ENCODE measurements at regions not wholly inside any gene's neighbourhood (a gene's known extent, or its start where the extent isn't known, plus 50 kb on each side); places are given as distances from the start of the nearest gene placed in this dataset.

DNA sequence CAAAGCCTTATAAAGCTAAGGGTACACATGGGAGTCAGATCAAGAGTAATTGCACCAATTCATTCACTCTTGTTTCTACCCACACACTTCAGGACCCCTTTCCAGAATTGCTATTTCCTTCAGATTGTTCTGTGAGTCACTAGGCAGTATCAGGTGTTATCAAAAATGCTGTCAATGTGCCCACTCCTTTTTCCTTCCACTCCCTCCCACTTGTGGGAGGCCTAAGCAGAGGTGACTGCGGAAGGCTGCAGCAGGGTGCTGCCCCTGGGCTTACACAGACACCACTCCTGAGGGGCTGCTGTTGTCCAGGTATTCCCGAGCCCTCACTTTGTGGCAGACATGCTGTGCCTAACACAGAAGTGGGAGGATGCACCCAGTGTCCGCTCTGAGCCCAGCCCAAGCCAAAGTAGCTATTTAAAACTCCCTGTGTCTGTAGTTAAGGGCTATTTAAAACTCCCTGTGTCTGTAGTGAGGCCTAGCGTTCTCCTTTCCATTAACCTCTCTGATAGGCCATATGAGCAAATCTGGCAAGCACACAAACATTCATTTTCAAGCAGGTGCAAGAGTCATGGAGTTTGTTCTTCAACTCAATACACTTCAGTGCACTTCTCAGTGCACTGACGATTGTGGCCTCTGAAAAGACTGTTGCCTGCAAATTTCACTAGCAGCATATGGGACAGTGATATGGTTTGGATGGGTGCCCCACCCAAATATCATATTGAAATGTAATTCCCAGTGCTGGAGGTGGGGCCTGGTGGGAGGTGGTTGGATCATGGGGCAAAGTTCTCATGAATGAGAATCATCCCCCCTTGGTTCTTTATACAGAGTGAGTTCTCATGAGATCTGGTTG is 117.8 kb downstream of the PHLDA1 start:
- peak overlapping the region; percentile 77 to 88 (median 84) for H3K27ac ChIP-seq
- peak; percentile 48 to 54 for DNase-seq
- no peak overlapping the region for H3K4me3 ChIP-seq (replicated peaks in 1 of 3)
- intact Hi-C loops (cut with DNase I), result loop anchor here (10.0 kb wide), 1 partner anchor 121 kb away; the partner anchor contains the start of gene PHLDA1
- WGBS, 2 donors, result 31 to 48% methylated on average over 4 to 5 of the region's 5 CpGs
- no peaks in the 10 kb centered on the region for H3K27me3 ChIP-seq
- H3K36me3 ChIP-seq, result no peaks in the 10 kb centered on the region
- H3K4me1 ChIP-seq, result peaks cover 32 to 35% of the 10 kb centered on the region in 2 donors
- TF ChIP-seq, protein P1, sequence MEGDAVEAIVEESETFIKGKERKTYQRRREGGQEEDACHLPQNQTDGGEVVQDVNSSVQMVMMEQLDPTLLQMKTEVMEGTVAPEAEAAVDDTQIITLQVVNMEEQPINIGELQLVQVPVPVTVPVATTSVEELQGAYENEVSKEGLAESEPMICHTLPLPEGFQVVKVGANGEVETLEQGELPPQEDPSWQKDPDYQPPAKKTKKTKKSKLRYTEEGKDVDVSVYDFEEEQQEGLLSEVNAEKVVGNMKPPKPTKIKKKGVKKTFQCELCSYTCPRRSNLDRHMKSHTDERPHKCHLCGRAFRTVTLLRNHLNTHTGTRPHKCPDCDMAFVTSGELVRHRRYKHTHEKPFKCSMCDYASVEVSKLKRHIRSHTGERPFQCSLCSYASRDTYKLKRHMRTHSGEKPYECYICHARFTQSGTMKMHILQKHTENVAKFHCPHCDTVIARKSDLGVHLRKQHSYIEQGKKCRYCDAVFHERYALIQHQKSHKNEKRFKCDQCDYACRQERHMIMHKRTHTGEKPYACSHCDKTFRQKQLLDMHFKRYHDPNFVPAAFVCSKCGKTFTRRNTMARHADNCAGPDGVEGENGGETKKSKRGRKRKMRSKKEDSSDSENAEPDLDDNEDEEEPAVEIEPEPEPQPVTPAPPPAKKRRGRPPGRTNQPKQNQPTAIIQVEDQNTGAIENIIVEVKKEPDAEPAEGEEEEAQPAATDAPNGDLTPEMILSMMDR (IDR thresholded peaks at IDR 0.05), result peak in 1 of 6 experiments; percentile 3
- TF ChIP-seq POLR2A (IDR thresholded peaks at IDR 0.05), result no peak
- no peaks in the 10 kb centered on the region for H3K9me3 ChIP-seq

DNA sequence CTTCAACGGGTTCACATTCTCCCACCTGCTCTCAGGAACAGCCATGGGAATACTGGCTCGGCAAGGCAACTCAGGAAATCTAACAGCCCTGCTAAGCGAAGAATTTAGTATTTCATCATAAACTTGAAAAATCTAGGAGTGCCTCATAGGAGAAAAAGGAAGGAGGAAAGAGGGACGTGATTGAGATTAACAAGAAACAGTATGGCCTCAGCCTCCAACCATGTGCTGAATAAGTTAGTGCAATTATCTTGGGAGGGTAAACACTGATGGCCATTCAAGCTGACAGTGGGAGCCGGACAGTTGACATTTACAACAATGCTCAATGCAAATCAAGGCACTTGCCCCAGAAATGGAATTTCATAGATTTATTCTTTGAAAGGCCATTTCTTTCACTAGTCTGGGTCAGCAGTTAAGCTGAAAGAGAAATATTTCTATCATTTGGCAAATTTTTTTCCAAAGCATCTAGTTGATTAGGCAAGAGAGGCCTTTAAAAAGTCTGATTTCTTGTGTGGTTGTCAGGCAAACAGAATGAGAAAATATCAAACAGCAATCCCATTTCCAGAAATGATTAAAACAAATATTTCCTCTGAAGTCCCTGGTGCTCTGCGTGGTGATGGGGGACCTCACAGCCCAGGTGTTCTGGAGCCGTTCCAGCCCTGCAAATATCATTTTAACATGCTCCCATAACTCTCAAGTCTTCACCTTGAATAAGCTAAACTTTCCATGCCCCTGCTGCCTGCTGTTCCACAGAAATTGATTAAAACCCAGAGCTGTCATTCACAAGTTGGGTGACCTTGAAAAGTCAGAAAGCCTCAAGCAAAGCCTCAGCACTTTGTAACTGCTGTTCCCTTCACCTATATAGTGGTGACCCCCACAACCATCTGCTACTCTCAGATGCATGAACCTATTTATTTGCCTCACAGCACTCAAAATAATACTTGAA is 121.6 kb downstream of the PHLDA1 start:
- Histone ChIP-seq H3K27ac (peak overlapping the region; percentile 62 to 64 (median 63)), H3K4me1 (peaks cover 36 to 39% of the 10 kb centered on the region in 2 donors), H3K9me3 (no peaks in the 10 kb centered on the region), H3K27me3 (no peaks in the 10 kb centered on the region), H3K36me3 (no peaks in the 10 kb centered on the region), H3K4me3 (replicated peaks in 1 of 3) (no peak overlapping the region)
- TF ChIP-seq, protein P1 (IDR thresholded peaks at IDR 0.05), result no peak
- no peak for TF ChIP-seq POLR2A (IDR thresholded peaks at IDR 0.05)
- no peak for DNase-seq
- intact Hi-C loops (cut with DNase I), result loop anchor here (10.0 kb wide), 1 partner anchor 125 kb away; the partner anchor contains the start of gene PHLDA1
- WGBS, 2 donors, result 69% methylated on average over 7 of the region's 7 CpGs

DNA sequence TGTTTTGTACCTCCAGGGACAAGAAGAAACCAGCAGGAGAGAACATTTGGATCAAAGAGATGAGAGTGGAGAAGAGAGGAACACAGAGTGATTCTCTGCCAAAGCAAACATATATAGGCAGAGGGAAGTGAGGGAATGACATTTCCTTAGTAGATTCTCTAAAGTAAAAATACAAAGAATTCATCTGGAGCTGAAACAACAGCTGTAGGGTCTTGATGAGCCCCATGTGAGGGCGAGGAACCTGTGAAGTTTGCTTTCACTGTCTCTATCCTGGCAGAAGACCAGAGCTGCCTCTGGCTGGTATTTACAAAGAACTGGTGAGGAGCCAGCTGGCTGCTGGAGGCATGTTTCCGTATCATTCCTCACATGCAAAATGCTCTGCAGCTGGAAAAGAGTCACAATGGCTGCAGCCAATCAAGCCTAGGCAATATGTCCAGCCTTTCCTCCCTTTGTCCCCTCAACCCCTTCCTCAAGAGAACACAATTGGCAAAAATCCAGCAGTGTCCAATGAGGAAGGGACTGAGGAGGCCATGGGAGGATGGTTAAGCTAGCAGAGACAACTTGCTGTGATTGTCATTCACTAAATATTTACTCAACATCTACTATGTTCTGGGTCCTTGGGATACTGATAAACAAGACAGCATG is 122.5 kb downstream of the PHLDA1 start:
- intact Hi-C loops (cut with DNase I), result no loop called here
- Histone ChIP-seq H3K9me3 (no peaks in the 10 kb centered on the region), H3K27me3 (no peaks in the 10 kb centered on the region), H3K4me1 (peaks cover 30 to 34% of the 10 kb centered on the region in 2 donors), H3K36me3 (no peaks in the 10 kb centered on the region), H3K4me3 (replicated peaks in 1 of 3) (no peak overlapping the region), H3K27ac (peak overlapping the region; percentile 62 to 64 (median 63))
- TF ChIP-seq, protein P1 (IDR thresholded peaks at IDR 0.05), result no peak
- TF ChIP-seq POLR2A (IDR thresholded peaks at IDR 0.05), result no peak
- WGBS, 2 donors, result 2 to 14% methylated on average over 1 to 2 of the region's 2 CpGs
- peak; percentile 82 to 87 for DNase-seq

DNA sequence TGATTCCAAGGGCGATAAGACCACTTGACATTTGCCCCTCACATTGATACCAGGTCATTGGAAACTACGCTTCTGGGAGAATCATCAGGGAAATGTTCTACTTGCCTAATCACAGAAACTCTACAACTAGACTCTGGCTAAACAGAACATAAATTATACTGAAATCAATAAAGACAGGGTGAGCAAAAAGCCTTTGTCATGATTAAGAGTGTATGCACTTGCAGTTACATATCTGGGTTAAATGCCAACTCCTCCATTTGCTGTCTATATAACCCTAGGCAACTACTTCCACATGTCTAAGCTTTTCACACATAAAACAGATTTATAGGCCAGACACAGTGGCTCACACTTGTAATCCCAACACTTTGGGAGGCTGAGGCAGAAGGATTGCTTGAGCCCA is 125.7 kb downstream of the PHLDA1 start:
- peaks cover 20 to 21% of the 10 kb centered on the region in 2 donors for H3K4me1 ChIP-seq
- no peak for TF ChIP-seq POLR2A (IDR thresholded peaks at IDR 0.05)
- TF ChIP-seq, protein P1 (IDR thresholded peaks at IDR 0.05), result no peak
- no peak for DNase-seq
- intact Hi-C loops (cut with DNase I), result no loop called here
- H3K4me3 ChIP-seq (replicated peaks in 1 of 3), result no peak overlapping the region
- no peaks in the 10 kb centered on the region for H3K9me3 ChIP-seq
- WGBS, 2 donors, result 91 to 95% methylated on average over 2 of the region's 2 CpGs
- H3K27me3 ChIP-seq, result no peaks in the 10 kb centered on the region
- H3K27ac ChIP-seq, result no peak overlapping the region
- H3K36me3 ChIP-seq, result no peaks in the 10 kb centered on the region

All from thyroid gland (tissue), 4 donors.